Activated naive CD8-positive, alpha-beta T cell (primary cell): ENCODE measurements at regions not wholly inside any gene's neighbourhood (a gene's known extent, or its start where the extent isn't known, plus 50 kb on each side); places are given as distances from the start of the nearest gene placed in this dataset.

Experiments
- H3K27ac Mint-ChIP-seq: one replicate; pipeline ENCODE4 v1.8.0; 2021; ENCODE audit warnings: mixed read lengths
- H3K27me3 Mint-ChIP-seq: one replicate; pipeline ENCODE4 v1.8.0; 2021; ENCODE audit warnings: mixed read lengths
- H3K36me3 Mint-ChIP-seq: one replicate; pipeline ENCODE4 v1.8.0; 2021; ENCODE audit warnings: mixed read lengths
- H3K4me1 Mint-ChIP-seq: one replicate; pipeline ENCODE4 v1.8.0; 2021; ENCODE audit warnings: low read depth, mixed read lengths
- H3K4me3 Mint-ChIP-seq: one replicate; pipeline ENCODE4 v1.8.0; 2021; ENCODE audit warnings: mild to moderate bottlenecking, mixed read lengths
- H3K9me3 Mint-ChIP-seq: one replicate; pipeline ENCODE4 v1.8.0; 2021; ENCODE audit warnings: low read depth, mixed read lengths

DNA sequence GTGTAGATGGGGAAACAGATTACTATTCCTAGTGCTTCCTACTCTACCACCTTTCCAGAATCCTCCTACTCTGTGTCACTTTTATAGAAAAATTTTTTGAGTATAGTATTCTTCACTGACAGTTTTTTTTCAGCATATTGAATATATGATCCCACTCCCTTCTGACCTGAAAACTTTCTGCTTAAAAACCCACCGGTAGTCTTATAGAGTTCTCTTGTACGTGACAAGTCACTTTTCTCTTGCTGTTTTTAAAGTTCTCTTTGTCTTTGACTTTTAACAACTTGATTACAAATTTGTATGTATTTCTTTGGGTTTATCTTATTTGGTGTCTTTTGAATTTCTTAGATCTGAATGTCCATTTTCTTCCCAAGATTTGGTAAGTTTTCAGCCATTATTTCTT, 133.6 kb upstream of the SLC38A2 start:
- Mint-ChIP-seq H3K27me3 (no peaks in the 10 kb centered on the region), H3K4me3 (no peak overlapping the region), H3K4me1 (peaks cover 8% of the 10 kb centered on the region), H3K9me3 (peaks cover 49% of the 10 kb centered on the region), H3K27ac (no peak overlapping the region), H3K36me3 (peaks cover 35% of the 10 kb centered on the region)

DNA sequence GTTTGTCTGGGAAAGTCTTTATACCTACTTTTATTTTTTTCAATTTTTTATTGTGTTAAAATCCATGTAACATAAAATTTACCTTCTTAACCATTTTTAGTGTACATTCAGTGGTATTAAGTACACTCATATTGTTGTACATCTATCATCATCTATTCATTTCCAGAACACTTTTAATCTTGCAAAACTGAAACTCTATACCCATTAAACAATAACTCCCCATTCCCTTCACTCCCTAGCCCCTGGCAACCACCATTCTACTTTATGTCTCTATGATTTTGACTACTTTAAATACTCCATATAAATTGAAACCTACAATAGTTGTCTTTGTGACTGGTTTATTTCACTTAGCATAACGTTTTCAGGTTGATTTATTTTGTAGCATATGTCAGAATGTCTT, 131.9 kb upstream of the SLC38A2 start:
- peaks cover 8% of the 10 kb centered on the region for H3K4me1 Mint-ChIP-seq
- H3K27me3 Mint-ChIP-seq: no peaks in the 10 kb centered on the region
- H3K9me3 Mint-ChIP-seq: peaks cover 44% of the 10 kb centered on the region
- H3K36me3 Mint-ChIP-seq: peaks cover 29% of the 10 kb centered on the region
- H3K27ac Mint-ChIP-seq: no peak overlapping the region
- no peak overlapping the region for H3K4me3 Mint-ChIP-seq

DNA sequence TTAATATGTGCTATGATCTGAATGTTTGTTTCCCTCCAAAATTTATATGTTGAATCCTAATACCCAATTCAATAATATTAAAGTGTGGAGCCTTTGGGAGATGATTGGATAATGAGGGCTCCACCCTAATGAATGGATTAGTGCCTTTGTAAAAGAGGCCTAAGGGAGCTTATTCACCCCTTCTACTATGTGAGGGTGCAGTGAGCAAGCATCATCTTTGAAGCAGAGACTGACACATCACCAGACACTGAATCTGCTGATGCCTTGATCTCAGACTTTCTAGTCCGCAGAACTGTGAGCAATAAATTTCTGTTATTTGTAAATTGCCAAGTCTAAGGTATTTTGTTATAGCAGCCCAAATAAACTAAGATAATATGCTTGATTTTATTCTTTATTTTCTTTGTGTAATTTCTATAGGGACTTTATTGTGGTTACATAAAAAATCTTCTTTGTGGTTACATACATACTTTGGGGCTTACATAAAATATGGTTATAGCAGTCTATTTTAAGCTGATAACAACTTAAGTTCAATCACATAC, 131.1 kb upstream of the SLC38A2 start:
- Mint-ChIP-seq H3K4me3 (no peak overlapping the region), H3K27me3 (no peaks in the 10 kb centered on the region), H3K36me3 (peaks cover 28% of the 10 kb centered on the region), H3K9me3 (peaks cover 43% of the 10 kb centered on the region), H3K4me1 (peaks cover 7% of the 10 kb centered on the region), H3K27ac (no peak overlapping the region)

DNA sequence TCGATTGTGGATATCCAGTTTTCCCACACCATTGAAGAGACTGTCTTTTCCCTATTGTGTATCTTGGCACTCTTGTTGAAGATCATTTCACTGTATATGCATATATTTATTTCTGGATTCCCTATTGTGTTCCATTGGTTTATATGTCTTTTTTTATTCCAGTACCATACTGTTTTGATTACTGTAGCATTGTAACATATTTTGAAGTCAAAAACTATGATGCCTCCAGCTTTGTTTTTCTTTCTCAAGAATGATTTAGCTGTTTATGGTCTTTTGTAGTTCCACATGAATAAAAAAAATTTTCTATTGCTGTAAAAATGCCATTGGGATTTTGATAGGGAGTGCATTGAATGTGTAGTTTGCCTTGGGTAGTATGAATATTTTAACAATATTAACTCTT, 128.1 kb upstream of the SLC38A2 start:
- no peaks in the 10 kb centered on the region for H3K4me1 Mint-ChIP-seq
- peaks cover 11% of the 10 kb centered on the region for H3K36me3 Mint-ChIP-seq
- H3K9me3 Mint-ChIP-seq: peaks cover 26% of the 10 kb centered on the region
- H3K4me3 Mint-ChIP-seq: no peak overlapping the region
- no peak overlapping the region for H3K27ac Mint-ChIP-seq
- H3K27me3 Mint-ChIP-seq: no peaks in the 10 kb centered on the region

GRCh38 chr12:46499901-46500300, 127.3 kb upstream of the SLC38A2 start:
- Mint-ChIP-seq H3K9me3 (peaks cover 20% of the 10 kb centered on the region), H3K4me1 (no peaks in the 10 kb centered on the region), H3K27me3 (no peaks in the 10 kb centered on the region), H3K27ac (no peak overlapping the region), H3K4me3 (no peak overlapping the region), H3K36me3 (peaks cover 6% of the 10 kb centered on the region)

DNA sequence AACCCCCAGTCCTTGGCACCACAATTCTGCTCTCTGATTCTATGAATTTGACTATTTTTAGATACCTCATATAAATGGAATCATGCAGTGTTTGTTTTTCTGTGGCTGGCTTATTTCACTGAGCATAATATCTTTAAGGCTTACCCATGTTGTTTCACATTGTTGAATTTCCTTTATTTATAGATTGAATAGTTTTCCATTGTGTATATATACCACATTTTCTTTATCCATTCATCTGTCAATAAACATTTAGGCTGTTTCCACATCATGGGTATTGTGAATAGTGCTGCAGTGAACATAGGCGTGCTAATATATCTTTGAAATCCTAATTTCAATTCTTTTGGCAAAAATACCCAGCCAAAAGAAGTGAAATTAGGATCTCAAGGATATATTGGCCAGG, 126.7 kb upstream of the SLC38A2 start:
- H3K4me3 Mint-ChIP-seq: no peak overlapping the region
- H3K27me3 Mint-ChIP-seq: no peaks in the 10 kb centered on the region
- H3K27ac Mint-ChIP-seq: no peak overlapping the region
- peaks cover 2% of the 10 kb centered on the region for H3K36me3 Mint-ChIP-seq
- no peaks in the 10 kb centered on the region for H3K4me1 Mint-ChIP-seq
- peaks cover 15% of the 10 kb centered on the region for H3K9me3 Mint-ChIP-seq

DNA sequence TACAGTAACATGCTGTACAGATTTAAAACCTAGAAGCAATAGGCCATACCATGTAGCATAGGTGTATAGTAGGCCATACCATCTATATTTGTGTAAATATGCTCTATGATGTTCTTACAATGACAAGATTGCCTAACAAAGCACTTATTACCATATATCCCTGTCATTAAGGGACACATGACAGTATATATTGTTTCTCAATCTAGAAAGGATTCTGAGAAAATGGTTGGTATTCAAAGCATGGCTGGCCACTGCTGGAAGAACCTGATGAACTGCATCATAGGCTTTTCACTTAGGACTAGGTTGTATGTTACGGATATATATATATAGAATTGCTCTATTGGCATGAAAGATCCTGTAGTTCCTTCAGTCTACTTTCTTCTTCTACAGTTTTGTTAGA, 125.2 kb upstream of the SLC38A2 start:
- no peaks in the 10 kb centered on the region for H3K27me3 Mint-ChIP-seq
- H3K9me3 Mint-ChIP-seq: peaks cover 13% of the 10 kb centered on the region
- H3K36me3 Mint-ChIP-seq: no peaks in the 10 kb centered on the region
- no peak overlapping the region for H3K4me3 Mint-ChIP-seq
- H3K4me1 Mint-ChIP-seq: no peaks in the 10 kb centered on the region
- H3K27ac Mint-ChIP-seq: no peak overlapping the region

DNA sequence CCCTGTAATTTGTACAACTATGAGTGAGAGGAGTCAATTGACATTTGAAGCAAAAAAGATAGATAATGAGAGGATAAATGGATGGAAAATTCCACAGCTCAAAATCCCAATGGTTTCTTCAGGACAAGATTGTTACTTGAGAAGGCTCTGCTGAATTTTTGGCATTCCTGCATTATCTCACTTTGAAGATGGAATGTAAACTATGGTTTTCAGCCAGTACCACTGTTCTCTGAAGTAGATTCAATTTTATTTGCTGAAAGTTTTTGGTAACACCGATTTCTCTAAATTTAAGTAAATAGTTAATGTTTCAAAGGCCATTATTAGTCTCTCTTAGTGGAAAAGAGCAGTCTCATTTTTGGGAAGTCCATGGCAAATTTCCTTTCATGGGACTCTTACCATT, 121.9 kb upstream of the SLC38A2 start:
- Mint-ChIP-seq H3K36me3 (peaks cover 1% of the 10 kb centered on the region), H3K4me3 (no peak overlapping the region), H3K27me3 (no peaks in the 10 kb centered on the region), H3K4me1 (no peaks in the 10 kb centered on the region), H3K9me3 (no peaks in the 10 kb centered on the region), H3K27ac (no peak overlapping the region)

GRCh38 chr12:46493834-46494181, 121.2 kb upstream of the SLC38A2 start:
- Mint-ChIP-seq H3K27ac (no peak overlapping the region), H3K9me3 (no peaks in the 10 kb centered on the region), H3K4me3 (no peak overlapping the region), H3K4me1 (no peaks in the 10 kb centered on the region), H3K27me3 (no peaks in the 10 kb centered on the region), H3K36me3 (peaks cover 3% of the 10 kb centered on the region)

DNA sequence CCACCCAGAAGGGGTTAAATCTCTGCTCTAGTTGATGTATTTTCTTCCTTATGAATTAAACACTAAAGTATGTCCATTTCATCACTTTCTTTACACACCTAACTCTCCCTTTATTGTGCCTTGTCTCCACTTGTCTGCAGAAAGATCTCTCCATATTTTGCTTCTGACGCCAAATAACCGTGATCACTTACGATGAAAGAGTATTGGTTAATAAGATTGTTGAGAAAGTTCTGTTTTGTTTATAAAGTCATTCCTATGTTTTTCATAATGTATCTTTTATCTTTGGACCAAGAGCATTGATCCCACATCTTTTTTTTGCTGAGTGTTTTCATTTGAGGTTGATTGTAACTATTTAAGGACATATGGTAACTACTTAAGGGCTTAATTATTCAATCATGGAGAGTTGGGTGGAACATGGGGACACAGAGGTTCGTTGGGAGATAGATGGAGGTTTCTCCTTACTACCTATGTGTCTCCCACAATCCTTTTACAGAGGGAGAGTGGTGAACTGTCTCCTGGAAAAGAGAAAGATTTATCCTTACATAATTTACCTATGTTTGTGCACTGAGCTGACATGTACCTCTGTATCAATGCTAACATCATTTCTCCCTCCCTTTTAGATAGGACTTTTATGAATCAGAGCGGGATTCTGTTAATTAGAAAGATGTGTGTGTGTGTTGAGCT, 120.7 kb upstream of the SLC38A2 start:
- Mint-ChIP-seq H3K36me3 (peaks cover 3% of the 10 kb centered on the region), H3K9me3 (no peaks in the 10 kb centered on the region), H3K27me3 (no peaks in the 10 kb centered on the region), H3K27ac (no peak overlapping the region), H3K4me1 (no peaks in the 10 kb centered on the region), H3K4me3 (no peak overlapping the region)

GRCh38 chr12:46492471-46493085, 120.0 kb upstream of the SLC38A2 start:
- no peaks in the 10 kb centered on the region for H3K4me1 Mint-ChIP-seq
- H3K9me3 Mint-ChIP-seq: no peaks in the 10 kb centered on the region
- no peaks in the 10 kb centered on the region for H3K27me3 Mint-ChIP-seq
- H3K27ac Mint-ChIP-seq: no peak overlapping the region
- no peak overlapping the region for H3K4me3 Mint-ChIP-seq
- H3K36me3 Mint-ChIP-seq: peaks cover 3% of the 10 kb centered on the region

GRCh38 chr12:46491548-46491947, 119.0 kb upstream of the SLC38A2 start:
- H3K9me3 Mint-ChIP-seq: no peaks in the 10 kb centered on the region
- H3K4me1 Mint-ChIP-seq: no peaks in the 10 kb centered on the region
- peaks cover 3% of the 10 kb centered on the region for H3K36me3 Mint-ChIP-seq
- no peak overlapping the region for H3K27ac Mint-ChIP-seq
- no peak overlapping the region for H3K4me3 Mint-ChIP-seq
- no peaks in the 10 kb centered on the region for H3K27me3 Mint-ChIP-seq

DNA sequence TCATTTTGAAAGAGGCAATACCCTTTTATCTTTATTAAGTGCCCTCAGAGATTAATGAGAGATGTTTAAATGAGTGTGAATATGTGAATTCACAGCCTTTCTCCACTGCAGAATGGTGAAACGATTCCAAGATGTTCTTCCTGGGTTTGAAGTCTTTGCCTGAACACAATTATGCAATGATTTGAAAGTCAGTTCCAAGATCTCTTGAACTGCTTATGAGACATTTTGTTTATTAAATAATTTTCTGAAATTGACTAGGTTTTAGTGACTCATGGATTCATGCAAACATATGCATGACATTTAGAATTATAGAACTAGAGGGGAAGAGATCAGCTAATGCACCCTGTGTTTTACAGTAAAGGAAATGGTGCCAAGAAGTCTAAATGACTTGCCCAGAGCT, 118.1 kb upstream of the SLC38A2 start:
- Mint-ChIP-seq H3K9me3 (no peaks in the 10 kb centered on the region), H3K4me1 (no peaks in the 10 kb centered on the region), H3K27me3 (no peaks in the 10 kb centered on the region), H3K4me3 (no peak overlapping the region), H3K36me3 (peaks cover 3% of the 10 kb centered on the region), H3K27ac (no peak overlapping the region)

DNA sequence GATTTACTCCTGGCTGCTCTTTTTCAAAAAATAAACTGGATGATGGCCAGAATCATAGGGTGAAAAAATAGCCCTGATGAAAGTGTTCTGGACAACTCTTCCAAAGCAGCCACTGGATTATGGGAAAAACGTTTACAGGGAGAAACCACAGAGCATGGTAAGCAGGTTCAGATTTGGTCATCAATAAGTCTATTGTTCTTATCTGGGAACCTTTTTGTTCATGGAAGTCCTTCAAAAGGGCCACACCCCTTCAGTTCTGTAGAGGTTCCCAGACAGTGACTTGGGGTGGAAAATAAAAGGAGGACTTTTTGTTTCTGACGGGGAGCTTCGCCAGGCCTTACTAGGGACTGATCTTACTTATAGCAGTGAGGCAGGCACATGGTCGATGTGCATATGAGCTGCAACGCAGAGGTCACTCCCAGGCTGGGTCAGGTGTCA, 117.4 kb upstream of the SLC38A2 start:
- H3K27ac Mint-ChIP-seq: no peak overlapping the region
- H3K36me3 Mint-ChIP-seq: peaks cover 3% of the 10 kb centered on the region
- no peaks in the 10 kb centered on the region for H3K9me3 Mint-ChIP-seq
- no peaks in the 10 kb centered on the region for H3K4me1 Mint-ChIP-seq
- no peaks in the 10 kb centered on the region for H3K27me3 Mint-ChIP-seq
- H3K4me3 Mint-ChIP-seq: no peak overlapping the region

DNA sequence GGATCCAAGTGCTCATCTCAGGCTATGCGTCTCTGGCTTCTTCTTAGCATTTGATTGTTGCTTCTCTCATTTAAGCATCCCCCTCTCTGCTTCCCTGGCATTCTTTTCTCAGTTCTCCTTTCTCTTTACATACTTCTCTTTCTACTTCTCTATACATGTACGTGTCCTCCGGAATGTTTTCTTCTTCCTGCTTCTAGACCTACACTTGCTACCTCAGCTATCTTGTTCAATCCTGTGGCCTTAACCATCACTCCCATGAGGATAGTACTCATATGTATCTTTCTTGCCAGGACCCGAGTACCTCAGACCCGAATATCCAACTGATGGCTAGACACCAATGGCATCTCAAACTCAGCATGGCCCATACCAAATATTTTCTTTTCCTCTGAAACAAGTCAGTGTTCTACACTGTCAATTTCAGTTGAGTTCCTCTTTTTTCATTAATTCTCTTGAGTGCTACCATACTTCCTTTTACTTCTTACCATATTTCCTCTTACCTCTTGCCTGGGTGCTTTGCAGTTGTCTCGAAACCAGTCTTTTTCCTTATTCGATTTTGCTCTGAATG, 115.1 kb upstream of the SLC38A2 start:
- Mint-ChIP-seq H3K27me3 (no peaks in the 10 kb centered on the region), H3K27ac (no peak overlapping the region), H3K36me3 (peaks cover 3% of the 10 kb centered on the region), H3K4me1 (no peaks in the 10 kb centered on the region), H3K4me3 (no peak overlapping the region), H3K9me3 (no peaks in the 10 kb centered on the region)
